ENCODE measurements at regions not wholly inside any gene's neighbourhood (a gene's known extent, or its start where the extent isn't known, plus 50 kb on each side); places are given as distances from the start of the nearest gene placed in this dataset.

GRCh38 chr4:188649635-188650034, 510.4 kb downstream of the TRIML1 start:
- H3K27ac ChIP-seq (ENCODE audit: extremely low read depth, low read depth, low read length) = no peak overlapping the region
- POLR2A ChIA-PET = no interaction called here
- CTCF ChIA-PET = interaction anchor here (0.6 kb wide), 1 partner anchor 58 kb away, joined by 3 read pairs; no protein-coding TSS in a partner anchor
- H3K36me3 ChIP-seq (ENCODE audit: control insufficient read depth in 2 of 2, insufficient read depth in 1 of 2, low read length in 2 of 2) = no peaks in the 10 kb centered on the region
- no peaks in the 10 kb centered on the region for H3K4me1 ChIP-seq (ENCODE audit: control insufficient read depth, insufficient read depth, low read length)
- H3K9me3 ChIP-seq (ENCODE audit: control insufficient read depth, insufficient read depth, low read depth, low read length) = no peaks in the 10 kb centered on the region
- TF ChIP-seq ZNF501 (tag by site-specific recombination; IDR thresholded peaks at IDR 0.05) (no peak), ZNF529 (tag by site-specific recombination; IDR thresholded peaks at IDR 0.05; ENCODE audit: insufficient replicate concordance) (no peak), ZNF202 (tag by site-specific recombination; IDR thresholded peaks at IDR 0.05; ENCODE audit: borderline replicate concordance) (no peak), ZNF292 (tag by site-specific recombination; IDR thresholded peaks at IDR 0.05; ENCODE audit: borderline replicate concordance, low read depth) (no peak), ZBTB21 (tag by site-specific recombination; IDR thresholded peaks at IDR 0.05) (no peak), AEBP2 (tag by site-specific recombination; IDR thresholded peaks at IDR 0.05; ENCODE audit: borderline replicate concordance) (no peak), PRDM4 (tag by site-specific recombination; IDR thresholded peaks at IDR 0.05) (no peak), ZNF518A (tag by site-specific recombination; conservative IDR thresholded peaks at IDR 0.05; ENCODE audit: low read depth) (no peak), ATF2 (tag by site-specific recombination; IDR thresholded peaks at IDR 0.05; ENCODE audit: low read depth) (no peak), KLF16 (tag by site-specific recombination; IDR thresholded peaks at IDR 0.05) (no peak), ZNF658 (tag by site-specific recombination; IDR thresholded peaks at IDR 0.05) (no peak), SALL2 (tag by site-specific recombination; IDR thresholded peaks at IDR 0.05; ENCODE audit: borderline replicate concordance) (no peak), YY2 (tag by site-specific recombination; IDR thresholded peaks at IDR 0.05) (no peak), ZNF626 (tag by site-specific recombination; IDR thresholded peaks at IDR 0.05) (no peak)
- no peak overlapping the region for H3K4me3 ChIP-seq (ENCODE audit: low read depth, low read length)

- H3K27ac ChIP-seq (ENCODE audit: extremely low read depth, low read depth, low read length) = no peak overlapping the region
- no peaks in the 10 kb centered on the region for H3K4me1 ChIP-seq (ENCODE audit: control insufficient read depth, insufficient read depth, low read length)
- H3K9me3 ChIP-seq (ENCODE audit: control insufficient read depth, insufficient read depth, low read depth, low read length) = no peaks in the 10 kb centered on the region
- H3K36me3 ChIP-seq (ENCODE audit: control insufficient read depth in 2 of 2, insufficient read depth in 1 of 2, low read length in 2 of 2) = no peaks in the 10 kb centered on the region
- H3K4me3 ChIP-seq (ENCODE audit: low read depth, low read length) = no peak overlapping the region
- no peak for TF ChIP-seq PATZ1 (tag by site-specific recombination; IDR thresholded peaks at IDR 0.05)
- TF ChIP-seq ZNF658 (tag by site-specific recombination; IDR thresholded peaks at IDR 0.05) = no peak
- no peak for TF ChIP-seq ZSCAN23 (tag by site-specific recombination; IDR thresholded peaks at IDR 0.05)
- no peak for TF ChIP-seq ZBTB17 (tag by site-specific recombination; IDR thresholded peaks at IDR 0.05)
- no peak for TF ChIP-seq KLF1 (tag by site-specific recombination; IDR thresholded peaks at IDR 0.05)
- no peak for TF ChIP-seq GLI2 (tag by site-specific recombination; IDR thresholded peaks at IDR 0.05; ENCODE audit: borderline replicate concordance, low read depth)
- TF ChIP-seq ZSCAN4 (tag by site-specific recombination; IDR thresholded peaks at IDR 0.05) = no peak
- TF ChIP-seq ZNF324 (tag by site-specific recombination; IDR thresholded peaks at IDR 0.05) = no peak
- ChIA-PET CTCF (no interaction called here), POLR2A (no interaction called here)
These were observed 511.3 kb downstream of the TRIML1 start for GRCh38 chr4:188650516-188650915.
